IMR-90 (cell line): ENCODE measurements at regions not wholly inside any gene's neighbourhood (a gene's known extent, or its start where the extent isn't known, plus 50 kb on each side); places are given as distances from the start of the nearest gene placed in this dataset.

Source experiments
- ATAC-seq: fragments of 200-7000 bp; cut with Tn5 transposase; 2 replicates; pipeline ENCODE4 v1.9.1; 2020; ENCODE audit warnings: low read depth, mild to moderate bottlenecking, moderate library complexity
- BruUV-seq: library from RNA; stranded (reverse); fragments of 400-500 nt; replicated peaks from 2 replicates; lab custom pipeline; 2021; lab: Mats Ljungman, UMichigan
- CTCF ChIA-PET: fragments of 300-600 bp; formaldehyde crosslinking; extraction: SDS; loops from one replicate; lab custom pipeline; 2021; ENCODE audit warnings: antibody characterized with exemption; lab: Yijun Ruan, JAX
- POLR2A ChIA-PET: fragments of 300-600 bp; sonication (Branson Sonifier 250); formaldehyde crosslinking; loops from one replicate; lab custom pipeline; 2022; ENCODE audit warnings: antibody characterized with exemption; ENCODE audit not compliant: unreplicated experiment; lab: Charles Lee
- DNase-seq: peaks from one replicate; pipeline ENCODE4 v3.0.0; 2013
- H2AFZ ChIP-seq: replicated peaks from 2 replicates; pipeline ENCODE3; 2013; ENCODE audit warnings: low read length, mild to moderate bottlenecking; ENCODE audit not compliant: poor library complexity
- H2AK5ac ChIP-seq: 2 replicates; pipeline ENCODE4 v1.6.1; 2013; ENCODE audit warnings: low read depth, low read length, inconsistent platforms
- H2AK9ac ChIP-seq: replicated peaks from 2 replicates; pipeline ENCODE3; 2013; ENCODE audit warnings: mild to moderate bottlenecking, low read depth, low read length, moderate library complexity; ENCODE audit not compliant: poor library complexity
- H2BK120ac ChIP-seq: 2 replicates; pipeline ENCODE4 v1.6.1; 2013; ENCODE audit warnings: low read depth, low read length, inconsistent platforms
- H2BK15ac ChIP-seq: 3 replicates; pipeline ENCODE4 v1.6.1; 2013; ENCODE audit warnings: low read depth, low read length, inconsistent platforms
- H2BK20ac ChIP-seq: 2 replicates; pipeline ENCODE4 v1.6.1; 2013; ENCODE audit warnings: low read depth, mild to moderate bottlenecking, inconsistent platforms, low read length, moderate library complexity
- H2BK5ac ChIP-seq: 2 replicates; pipeline ENCODE4 v1.6.1; 2013; ENCODE audit warnings: mild to moderate bottlenecking, low read depth, low read length, inconsistent platforms; ENCODE audit not compliant: poor library complexity, severe bottlenecking
- H3K14ac ChIP-seq: replicated peaks from 2 replicates; pipeline ENCODE4 v1.6.1; 2013; ENCODE audit warnings: low read depth, low read length, inconsistent platforms
- H3K18ac ChIP-seq: 2 replicates; pipeline ENCODE4 v1.6.1; 2013; ENCODE audit warnings: low read depth, low read length, control low read depth
- H3K23ac ChIP-seq: 2 replicates; pipeline ENCODE4 v1.6.1; 2013; ENCODE audit warnings: low read depth, low read length, inconsistent platforms
- H3K27ac ChIP-seq: 2 replicates; pipeline ENCODE4 v1.5.1; 2013; ENCODE audit warnings: mild to moderate bottlenecking, control low read depth, low read length; ENCODE audit not compliant: insufficient read depth
- H3K27me3 ChIP-seq: 2 replicates; pipeline ENCODE4 v1.6.1; 2013; ENCODE audit warnings: low read length; ENCODE audit not compliant: control insufficient read depth, insufficient read depth
- H3K36me3 ChIP-seq: 2 replicates; pipeline ENCODE4 v1.6.1; 2013; ENCODE audit warnings: low read length, mixed read lengths; ENCODE audit not compliant: control insufficient read depth, insufficient read depth
- H3K4ac ChIP-seq: 2 replicates; pipeline ENCODE4 v1.6.1; 2013; ENCODE audit warnings: low read depth, low read length, inconsistent platforms
- H3K4me1 ChIP-seq: 2 replicates; pipeline ENCODE4 v1.6.1; 2013; ENCODE audit warnings: low read length, mixed read lengths; ENCODE audit not compliant: control insufficient read depth, insufficient read depth
- H3K4me2 ChIP-seq: 2 replicates; pipeline ENCODE4 v1.6.1; 2013; ENCODE audit warnings: low read depth, mild to moderate bottlenecking, control low read depth, low read length, moderate library complexity
- H3K4me3 ChIP-seq: 2 replicates; pipeline ENCODE4 v1.5.1; 2013; ENCODE audit warnings: low read depth, mild to moderate bottlenecking, control low read depth, low read length, moderate library complexity; ENCODE audit not compliant: insufficient read depth
- H3K56ac ChIP-seq: 2 replicates; pipeline ENCODE4 v1.6.1; 2013; ENCODE audit warnings: low read length, inconsistent platforms; ENCODE audit not compliant: insufficient read depth; ENCODE audit errors: extremely low read depth
- H3K79me1 ChIP-seq, 2 experiments: 2 replicates each; pipeline ENCODE4 v1.6.1; 2013; ENCODE audit warnings: low read length in 2 of 2, inconsistent platforms in 1 of 2, low read depth in 1 of 2
- H3K9ac ChIP-seq: 2 replicates; pipeline ENCODE4 v1.6.1; 2013; ENCODE audit warnings: low read depth, low read length, control low read depth
- H3K9me1 ChIP-seq: 2 replicates; pipeline ENCODE4 v1.6.1; 2013; ENCODE audit warnings: low read length, inconsistent platforms; ENCODE audit not compliant: insufficient read depth
- H3K9me3 ChIP-seq: 2 replicates; pipeline ENCODE4 v1.6.1; 2013; ENCODE audit warnings: low read length; ENCODE audit not compliant: control insufficient read depth, insufficient read depth
- H4K20me1 ChIP-seq: 2 replicates; pipeline ENCODE4 v1.6.1; 2013; ENCODE audit warnings: low read length, inconsistent platforms; ENCODE audit not compliant: insufficient read depth
- H4K5ac ChIP-seq: 2 replicates; pipeline ENCODE4 v1.6.1; 2013; ENCODE audit warnings: mild to moderate bottlenecking, low read depth, low read length, control low read depth
- H4K8ac ChIP-seq, 2 experiments: 2 replicates each; pipeline ENCODE4 v1.6.1; 2013; ENCODE audit warnings: low read depth in 2 of 2, low read length in 2 of 2, control low read depth in 1 of 2, inconsistent platforms in 1 of 2
- H4K91ac ChIP-seq: 2 replicates; pipeline ENCODE4 v1.6.1; 2013; ENCODE audit warnings: low read depth, low read length, inconsistent platforms; ENCODE audit not compliant: insufficient read depth
- MXI1 ChIP-seq: IDR thresholded peaks from 2 replicates; pipeline ENCODE4 v1.6.1; 2012; ENCODE audit warnings: low read depth, mild to moderate bottlenecking, low read length, moderate library complexity, borderline replicate concordance
- POLR2A ChIP-seq: IDR thresholded peaks from 2 replicates; pipeline ENCODE4 v1.6.1; 2012; ENCODE audit warnings: mild to moderate bottlenecking, low read depth, low read length
- RFX5 ChIP-seq: IDR thresholded peaks from 2 replicates; pipeline ENCODE4 v1.8.0; 2012; ENCODE audit warnings: low read depth, mild to moderate bottlenecking, low read length, moderate library complexity
- WGBS, 2 experiments: methylation state at CpG; one replicate each; pipeline versions ENCODE4 v1.1.5 to v1.1.7; 2013; ENCODE audit warnings: missing lambda C conversion rate in 2 of 2; ENCODE audit not compliant: insufficient read length in 1 of 2; ENCODE audit errors: extremely low coverage in 2 of 2; 5-methylcytosine and 5-hydroxymethylcytosine counted together
- dilution Hi-C: fragments of 300-500 bp; cut with HindIII; formaldehyde crosslinking; loops from one replicate; pipeline ENCODE4 v1.14.3; 2018; ENCODE audit warnings: low sequenced_read_pairs; ENCODE audit not compliant: unreplicated experiment
- in situ Hi-C: fragments of 300-500 bp; cut with MboI; formaldehyde crosslinking; loops from 3 replicates; pipeline ENCODE4 v1.14.3; 2019; ENCODE audit warnings: low sequenced_read_pairs, inconsistent platforms, mixed read lengths
- intact Hi-C: fragments of 100-400 bp; cut with micrococcal nuclease; formaldehyde crosslinking; loops from 2 replicates; pipeline ENCODE4 v1.10.0; 2022

DNA sequence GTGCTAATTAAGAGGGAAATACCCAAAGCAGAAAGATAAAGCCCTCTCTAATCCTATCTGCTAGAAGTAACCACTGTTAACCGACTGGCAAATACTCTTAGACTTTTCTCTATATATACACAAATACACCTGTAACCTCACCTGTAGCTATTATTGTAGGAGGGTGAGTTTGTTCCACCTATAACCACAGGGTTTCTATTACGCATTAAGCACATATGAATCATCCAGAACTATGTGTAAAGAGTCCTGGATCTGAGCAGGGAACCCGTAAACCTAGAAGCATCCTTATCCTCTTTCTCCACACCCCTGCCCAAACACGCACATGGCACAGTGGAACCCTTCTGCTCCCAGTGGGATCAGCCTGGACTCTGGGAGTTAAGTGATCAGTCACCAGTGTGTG lies 172.8 kb upstream of the C2CD4B start:
- no peak overlapping the region for H2BK120ac ChIP-seq
- in situ Hi-C loops: no loop called here
- ATAC-seq (no peak), DNase-seq (no peak)
- peaks cover 25% of the 10 kb centered on the region for H3K27me3 ChIP-seq
- H3K56ac ChIP-seq: no peak overlapping the region
- BruUV-seq: no TSS peak
- no peaks in the 10 kb centered on the region for H4K20me1 ChIP-seq
- no peak overlapping the region for H4K5ac ChIP-seq
- H4K91ac ChIP-seq: no peak overlapping the region
- H2AK9ac ChIP-seq: no peak overlapping the region
- H3K27ac ChIP-seq: no peak overlapping the region
- no peak overlapping the region for H3K14ac ChIP-seq
- no peak overlapping the region for H3K18ac ChIP-seq
- no CpG with 5 or more reads among the region's 4 CpGs for WGBS, 2 experiments
- H3K9ac ChIP-seq: no peak overlapping the region
- H3K79me1 ChIP-seq: no peaks in the 10 kb centered on the region
- no peaks in the 10 kb centered on the region for H3K36me3 ChIP-seq
- no peak overlapping the region for H3K4me2 ChIP-seq
- no peak overlapping the region for H2BK20ac ChIP-seq
- H4K8ac ChIP-seq: no peak overlapping the region
- no peaks in the 10 kb centered on the region for H3K4me1 ChIP-seq
- H3K4ac ChIP-seq: no peak overlapping the region
- no peak overlapping the region for H3K23ac ChIP-seq
- no peak overlapping the region for H3K4me3 ChIP-seq
- ChIA-PET POLR2A (interaction anchor here (0.6 kb wide), 1 partner anchor 349 kb away, joined by 5 read pairs; no protein-coding TSS in a partner anchor), CTCF (no interaction called here)
- no peak overlapping the region for H2BK15ac ChIP-seq
- no peak overlapping the region for H2AFZ ChIP-seq
- TF ChIP-seq POLR2A: no peak
- no peak for TF ChIP-seq MXI1
- no peak for TF ChIP-seq RFX5
- dilution Hi-C loops: no loop called here
- H3K9me3 ChIP-seq: no peaks in the 10 kb centered on the region
- no peak overlapping the region for H2AK5ac ChIP-seq
- H3K9me1 ChIP-seq: no peaks in the 10 kb centered on the region
- no peak overlapping the region for H2BK5ac ChIP-seq
- intact Hi-C loops: no loop called here
